HG03565 (cell line): ENCODE measurements at regions not wholly inside any gene's neighbourhood (a gene's known extent, or its start where the extent isn't known, plus 50 kb on each side); places are given as distances from the start of the nearest gene placed in this dataset.

ENCODE experiments used
- ATAC-seq: cut with Tn5 transposase; IDR thresholded peaks from one replicate; pipeline ENCODE4 v1.9.1; 2021; ENCODE audit warnings: mild to moderate bottlenecking, moderate library complexity; ENCODE audit not compliant: unreplicated experiment

GRCh38 chr6:111957623-111958315 lies 84.5 kb upstream of the FYN start:
- ATAC-seq, result no peak

- ATAC-seq, result no peak
Observed at GRCh38 chr6:111958534-111958933, 85.3 kb upstream of the FYN start.

GRCh38 chr6:111959766-111960165 lies 86.5 kb upstream of the FYN start:
- ATAC-seq, result no peak

GRCh38 chr6:111967131-111967530 lies 86.8 kb upstream of the CCN6 start:
- no peak for ATAC-seq

- no peak for ATAC-seq
Observed at GRCh38 chr6:111970426-111970825, 83.5 kb upstream of the CCN6 start.

- ATAC-seq, result no peak
Observed at GRCh38 chr6:111971181-111971841, 82.6 kb upstream of the CCN6 start.

- ATAC-seq, result no peak
Observed at GRCh38 chr6:111971866-111972532, 81.9 kb upstream of the CCN6 start.

GRCh38 chr6:111972745-111973117 lies 81.2 kb upstream of the CCN6 start:
- ATAC-seq, result no peak

GRCh38 chr6:111973118-111973761 lies 80.7 kb upstream of the CCN6 start:
- ATAC-seq, result no peak

- ATAC-seq, result no peak
Observed at GRCh38 chr6:111973927-111974639, 79.8 kb upstream of the CCN6 start.

- ATAC-seq, result no peak
Observed at GRCh38 chr6:111975466-111975865, 78.4 kb upstream of the CCN6 start.

- no peak for ATAC-seq
Observed at GRCh38 chr6:111976139-111976538, 77.8 kb upstream of the CCN6 start.

- no peak for ATAC-seq
Observed at GRCh38 chr6:111978532-111979149, 75.3 kb upstream of the CCN6 start.

GRCh38 chr6:111979633-111980032 lies 74.3 kb upstream of the CCN6 start:
- ATAC-seq, result no peak

- ATAC-seq, result no peak
Observed at GRCh38 chr6:111980143-111980542, 73.8 kb upstream of the CCN6 start.

GRCh38 chr6:111980971-111981840 lies 72.7 kb upstream of the CCN6 start:
- no peak for ATAC-seq

- no peak for ATAC-seq
Observed at GRCh38 chr6:111982681-111983080, 71.2 kb upstream of the CCN6 start.

- ATAC-seq, result no peak
Observed at GRCh38 chr6:111983193-111983592, 70.7 kb upstream of the CCN6 start.

GRCh38 chr6:111984081-111984480 lies 69.8 kb upstream of the CCN6 start:
- ATAC-seq, result no peak
